ENCODE measurements at regions not wholly inside any gene's neighbourhood (a gene's known extent, or its start where the extent isn't known, plus 50 kb on each side); places are given as distances from the start of the nearest gene placed in this dataset.

- TF ChIP-seq TAF1 (IDR thresholded peaks at IDR 0.05; ENCODE audit: borderline replicate concordance, low read depth, low read length) (no peak), POLR2A (IDR thresholded peaks at IDR 0.05; ENCODE audit: low read depth, low read length) (no peak)
Measured at GRCh38 chr2:30375915-30376314, 71.1 kb upstream of the LCLAT1 start.

All from GM12892 (cell line).